HG03439 (cell line): ENCODE measurements at regions not wholly inside any gene's neighbourhood (a gene's known extent, or its start where the extent isn't known, plus 50 kb on each side); places are given as distances from the start of the nearest gene placed in this dataset.
"Not testable (repeated sequence)": the region's sequence is repeated elsewhere in the genome, so short reads cannot be mapped to it uniquely, and the experiment has no call there.

Experiments used
- ATAC-seq: cut with Tn5 transposase; IDR thresholded peaks from one replicate; pipeline ENCODE4 v1.9.1; 2021; ENCODE audit warnings: mild to moderate bottlenecking, moderate library complexity; ENCODE audit not compliant: unreplicated experiment

DNA sequence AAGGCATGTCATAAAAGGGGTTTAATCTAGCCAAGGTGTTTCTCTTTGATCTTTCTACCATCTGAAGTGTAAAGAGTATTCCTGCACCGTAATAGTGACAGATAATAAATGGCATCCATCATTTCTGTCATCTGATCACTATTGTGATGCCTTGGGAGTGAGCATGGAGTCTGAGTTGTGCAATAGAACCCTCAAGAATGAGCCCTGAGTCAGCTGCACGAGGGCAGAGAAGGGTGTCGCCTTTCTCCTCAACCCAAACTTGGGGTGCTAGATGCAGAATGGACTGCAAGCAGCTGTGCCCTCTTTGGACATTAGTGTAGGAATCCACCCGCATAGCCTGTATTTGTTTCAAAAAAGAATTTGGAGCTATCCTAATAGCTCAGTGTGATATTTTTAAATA lies 115.2 kb downstream of the ZNF37A start:
- no peak for ATAC-seq

DNA sequence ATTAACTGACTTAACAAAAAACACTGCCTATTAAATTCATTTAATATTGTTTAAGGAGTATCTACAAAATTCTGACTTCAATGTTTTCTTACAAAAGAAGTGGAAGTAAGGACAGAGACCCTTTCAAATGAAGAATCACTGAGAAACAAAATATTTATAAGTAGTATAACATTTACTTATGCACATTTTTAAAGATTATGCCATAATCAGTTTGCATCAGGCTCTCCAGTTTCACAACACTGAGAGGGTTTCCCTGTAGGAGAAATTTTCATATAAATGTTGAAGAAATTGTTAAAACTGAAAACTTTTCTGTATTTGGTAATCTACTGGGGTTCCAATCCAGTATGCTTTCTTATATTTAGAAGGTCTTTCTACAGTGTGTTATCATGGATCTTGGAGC lies 115.6 kb downstream of the ZNF37A start:
- ATAC-seq, result not testable (repeated sequence)

DNA sequence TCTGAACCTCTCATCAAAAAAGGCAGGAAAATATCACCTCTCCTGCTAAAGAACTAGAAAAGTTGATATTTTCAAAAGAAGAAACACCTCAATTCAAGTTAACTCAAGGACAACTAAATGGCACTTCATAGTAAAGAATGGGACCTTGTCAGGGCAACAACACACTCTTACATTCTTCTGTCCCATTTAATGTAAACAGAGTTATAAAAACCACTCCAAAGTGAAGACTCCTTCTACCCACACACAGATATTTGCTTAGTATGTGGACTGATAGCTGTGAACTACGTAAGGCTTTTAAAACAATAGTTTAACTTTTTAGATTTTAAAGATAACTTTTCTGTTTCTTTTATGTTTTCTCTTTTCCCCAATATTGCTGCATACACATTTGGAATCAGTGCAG lies 118.3 kb downstream of the ZNF37A start:
- ATAC-seq, result no peak

DNA sequence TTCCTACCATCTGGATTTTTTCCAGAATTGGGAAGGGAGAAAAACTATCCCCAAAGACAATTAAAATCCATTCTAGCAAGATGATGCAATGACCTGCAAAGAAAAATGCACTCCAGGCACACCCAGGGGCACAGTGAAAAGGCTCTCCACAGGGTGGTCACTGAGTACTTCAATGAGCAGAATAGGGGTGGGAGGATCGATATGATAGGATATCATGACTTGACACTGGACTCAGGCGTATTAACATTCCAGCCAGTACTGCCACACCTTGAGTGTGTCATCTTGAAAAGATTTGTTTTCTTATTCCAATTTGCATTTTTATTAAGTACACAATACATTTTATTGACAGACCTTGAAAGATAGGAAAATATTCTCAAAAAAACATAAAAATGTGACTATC lies 132.2 kb downstream of the ZNF37A start:
- ATAC-seq, result no peak

DNA sequence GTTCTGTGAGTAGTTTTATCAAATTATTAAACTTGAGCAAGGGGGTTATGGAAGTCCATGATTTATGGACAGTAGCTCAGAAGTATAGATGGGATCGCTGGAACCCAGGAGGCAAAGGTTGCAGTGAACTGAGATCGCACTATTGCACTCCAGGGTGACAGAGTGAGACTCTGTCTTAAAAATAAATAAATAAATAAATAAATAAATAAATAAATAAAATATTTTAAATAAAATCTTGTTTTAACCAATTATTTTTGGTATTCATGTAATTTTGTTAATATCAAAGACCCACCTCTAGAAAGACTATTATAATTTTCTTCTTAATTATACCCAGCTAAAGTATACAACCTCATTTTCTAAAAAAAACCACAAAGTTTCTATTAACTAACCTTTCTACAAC lies 134.3 kb downstream of the ZNF37A start:
- ATAC-seq, result no peak

DNA sequence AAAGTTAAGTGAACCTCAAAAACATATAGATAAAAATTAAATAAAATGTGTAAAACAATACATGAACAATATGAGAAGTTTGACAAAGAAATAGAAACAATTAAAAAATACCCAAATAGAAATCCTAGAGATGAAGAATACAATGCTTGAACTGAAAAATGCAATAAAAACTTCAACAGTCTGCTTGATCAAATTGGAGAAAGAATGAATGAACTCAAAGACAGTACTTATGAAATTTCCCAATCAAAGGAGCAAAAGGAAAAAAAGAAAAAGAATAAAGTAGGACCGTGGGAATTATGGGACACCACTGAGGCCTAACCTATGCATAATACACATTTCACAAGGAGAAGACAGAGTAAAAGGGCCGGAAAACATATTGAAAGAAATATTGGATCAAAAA lies 144.3 kb downstream of the ZNF37A start:
- ATAC-seq, result not testable (repeated sequence)

DNA sequence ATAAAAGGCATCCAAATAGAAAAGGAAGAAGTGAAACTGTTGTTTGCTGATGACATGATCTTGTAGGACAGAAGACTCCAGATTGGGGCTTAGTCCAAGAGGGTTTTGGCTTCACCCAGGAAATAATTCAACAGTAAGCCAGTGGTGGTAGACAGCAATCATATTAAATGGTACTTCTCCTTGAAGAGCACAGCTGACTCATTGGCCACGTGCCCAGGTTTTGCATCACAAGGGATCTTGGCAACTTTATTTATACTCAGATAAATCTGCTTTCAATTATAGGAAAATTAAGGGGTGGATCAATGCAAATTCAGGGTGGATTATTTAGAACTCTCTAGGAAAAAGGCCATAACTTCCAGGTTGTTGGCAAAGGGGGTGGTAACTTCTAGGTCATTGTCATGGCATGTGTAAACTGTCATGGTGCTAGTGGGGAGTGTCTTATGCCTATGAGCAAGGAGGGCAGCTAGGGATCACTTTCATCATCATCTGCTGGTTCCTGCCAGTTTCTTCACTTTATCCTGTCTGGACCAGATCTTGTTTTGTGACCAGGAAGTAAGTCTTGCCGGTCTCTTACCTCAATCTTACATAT lies 148.0 kb downstream of the ZNF37A start:
- ATAC-seq, result not testable (repeated sequence)

DNA sequence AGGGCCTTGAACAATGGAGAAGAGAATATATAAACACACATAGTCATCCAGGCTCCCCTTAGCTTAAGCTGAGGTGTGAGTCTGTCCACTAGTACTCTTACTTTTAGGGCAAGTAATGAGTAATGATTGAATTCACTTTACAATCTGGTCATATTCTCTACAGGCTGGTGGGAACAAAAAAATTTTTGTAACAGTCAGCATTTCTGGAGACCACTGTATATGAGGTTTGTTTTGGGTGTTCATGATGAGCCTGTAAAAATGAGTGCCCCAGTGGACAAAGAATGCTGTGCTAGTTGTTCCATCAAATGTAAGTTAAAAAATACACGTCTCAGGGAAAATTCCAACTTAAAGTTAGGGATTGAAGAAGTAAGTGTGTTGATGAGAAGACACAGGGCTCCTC lies 154.0 kb downstream of the ZNF37A start:
- ATAC-seq, result not testable (repeated sequence)

DNA sequence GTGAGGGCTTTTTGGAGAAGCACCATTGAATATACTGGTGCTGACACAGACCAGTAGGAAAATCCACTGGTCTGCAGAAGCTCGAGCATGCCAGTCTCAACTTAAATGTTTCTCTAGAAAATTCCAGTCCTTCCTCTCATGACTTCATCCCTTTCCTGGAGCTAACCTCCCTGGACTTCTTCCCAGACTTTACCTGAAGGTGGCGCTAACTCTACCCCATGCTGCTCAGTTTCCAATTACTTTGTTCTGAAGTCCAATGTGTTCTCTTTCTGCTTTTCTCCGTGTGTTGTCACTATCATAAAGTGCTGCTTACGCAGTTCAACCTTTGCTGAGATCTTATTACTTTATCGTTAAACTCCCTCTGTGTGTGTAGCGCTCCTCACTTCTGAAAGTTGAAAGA lies 158.4 kb downstream of the ZNF37A start:
- not testable (repeated sequence) for ATAC-seq

DNA sequence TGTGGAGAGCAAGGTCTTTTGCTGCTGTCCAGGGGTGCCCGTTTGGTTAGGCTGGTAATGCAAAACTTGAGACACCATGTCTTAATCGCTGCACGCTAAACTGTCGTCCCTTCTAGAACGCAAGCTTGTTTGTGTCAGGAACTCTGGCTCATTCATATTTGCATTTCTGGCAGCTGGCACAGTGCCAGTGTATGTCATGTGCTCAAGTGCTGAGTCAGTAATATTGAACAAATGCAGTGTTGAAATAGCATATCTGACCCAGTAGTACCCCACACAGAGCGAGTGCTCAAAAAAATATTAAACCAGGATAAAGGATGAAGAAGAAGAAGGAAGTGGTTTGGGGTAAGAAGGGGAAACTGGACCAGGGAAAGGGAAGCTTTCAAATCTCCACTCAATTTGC lies 173.4 kb downstream of the ZNF37A start:
- not testable (repeated sequence) for ATAC-seq

DNA sequence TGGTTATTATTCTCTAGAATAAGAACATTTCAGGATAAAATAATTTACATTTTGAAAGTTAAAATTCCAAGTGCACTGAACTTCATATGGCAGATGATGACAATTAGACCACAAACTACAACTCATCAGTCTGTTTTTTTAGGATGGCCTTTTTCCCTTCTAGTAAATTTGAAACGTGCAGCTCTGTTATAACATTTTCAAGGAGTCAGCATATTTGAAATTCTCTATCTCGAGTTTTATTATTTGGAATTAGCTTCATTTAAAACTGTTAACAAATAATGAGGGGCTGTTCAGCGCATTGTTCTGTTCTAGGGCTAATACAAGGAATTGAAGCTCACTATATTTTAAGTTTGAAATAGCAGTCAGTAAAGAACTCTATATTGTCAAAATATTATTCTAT lies 176.9 kb downstream of the ZNF37A start:
- not testable (repeated sequence) for ATAC-seq

DNA sequence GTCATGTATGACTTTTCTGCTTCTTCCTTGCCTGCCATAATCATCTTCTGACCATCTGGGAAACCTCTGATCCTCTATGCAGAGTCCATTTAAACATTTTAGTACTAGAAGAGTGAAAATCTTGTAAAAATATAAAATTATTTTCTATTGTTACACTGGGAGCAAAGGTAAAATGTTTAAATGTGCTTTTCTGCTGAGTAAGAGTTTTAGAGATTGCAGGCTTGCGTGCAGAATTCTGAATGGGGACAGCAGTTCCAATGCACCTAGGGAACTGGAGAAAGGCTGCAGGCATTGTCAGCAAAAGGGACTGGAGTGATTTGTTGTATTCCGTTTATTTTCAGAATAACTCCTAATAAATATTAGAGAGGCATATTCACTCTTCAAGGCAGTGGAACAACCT lies 180.7 kb downstream of the ZNF37A start:
- ATAC-seq, result not testable (repeated sequence)

DNA sequence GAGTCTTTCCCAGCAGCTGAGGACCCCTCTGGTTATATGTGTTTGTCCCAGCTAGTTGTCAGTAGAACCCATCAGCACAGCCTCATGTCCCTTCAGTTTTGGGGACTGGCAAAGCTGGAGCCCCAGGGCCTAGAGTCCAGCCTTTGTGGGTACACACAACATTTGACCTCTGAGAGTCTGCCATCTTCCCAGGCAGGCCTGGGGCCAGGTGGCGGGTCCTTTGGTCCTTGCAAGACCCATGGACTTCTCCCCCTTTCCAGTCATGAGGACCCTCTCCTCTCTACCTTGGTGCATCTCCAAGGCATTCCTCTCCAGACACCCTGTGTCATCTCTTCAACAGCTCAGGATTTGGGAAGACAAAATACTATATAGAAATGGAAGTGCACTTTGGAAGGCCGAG lies 198.4 kb downstream of the ZNF37A start:
- ATAC-seq, result not testable (repeated sequence)

DNA sequence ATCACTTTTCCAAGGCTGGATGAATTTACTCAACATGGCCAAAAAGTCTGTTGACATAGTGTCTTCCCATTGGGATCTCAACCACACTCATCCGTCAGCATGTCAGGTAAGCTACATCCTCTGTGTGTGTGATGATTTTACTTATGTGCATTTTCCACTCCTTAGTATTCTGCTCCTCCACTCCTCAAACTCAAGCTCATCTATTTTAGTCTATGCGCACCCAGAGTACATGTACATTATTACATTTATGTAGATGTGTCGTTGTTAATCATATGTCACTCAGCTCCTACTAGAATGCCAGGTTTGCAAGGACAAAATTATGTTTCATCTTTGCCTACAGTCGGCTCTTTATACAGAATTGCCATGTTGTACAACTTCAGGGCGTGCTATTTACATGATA lies 216.0 kb downstream of the ZNF37A start:
- ATAC-seq, result not testable (repeated sequence)

DNA sequence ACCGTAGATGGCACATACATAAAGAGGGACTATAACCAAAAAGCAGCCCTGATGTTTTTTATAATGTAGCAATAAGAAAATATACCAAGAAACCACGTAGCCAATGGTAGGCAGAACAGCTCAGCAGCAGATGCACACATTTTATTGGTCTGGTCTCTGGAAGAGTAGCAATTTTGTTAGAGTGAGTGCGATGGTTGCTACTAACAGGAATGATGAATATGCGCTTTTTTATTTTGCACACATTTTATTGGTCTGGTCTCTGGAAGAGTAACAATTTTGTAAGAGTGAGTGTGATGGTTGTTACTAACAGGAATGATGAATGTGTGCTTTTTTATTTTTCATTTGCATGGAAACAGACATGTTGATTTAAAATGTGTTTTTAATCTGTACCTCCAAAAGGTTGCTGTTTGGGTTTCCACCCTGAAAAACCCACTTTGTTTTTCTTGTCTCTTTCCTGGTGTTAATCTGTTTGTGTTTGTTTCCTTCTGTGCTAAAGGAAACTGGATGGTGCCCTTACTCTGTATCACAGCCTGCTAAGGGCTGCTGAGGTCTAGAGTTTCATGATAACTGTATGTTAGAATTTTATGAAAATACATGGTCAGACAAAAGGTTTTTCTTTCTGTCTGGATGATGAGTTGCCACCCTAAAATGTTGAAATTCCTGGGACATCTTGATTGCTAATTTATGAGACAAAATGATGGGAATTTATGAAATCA lies 221.1 kb downstream of the ZNF37A start:
- ATAC-seq, result not testable (repeated sequence)

DNA sequence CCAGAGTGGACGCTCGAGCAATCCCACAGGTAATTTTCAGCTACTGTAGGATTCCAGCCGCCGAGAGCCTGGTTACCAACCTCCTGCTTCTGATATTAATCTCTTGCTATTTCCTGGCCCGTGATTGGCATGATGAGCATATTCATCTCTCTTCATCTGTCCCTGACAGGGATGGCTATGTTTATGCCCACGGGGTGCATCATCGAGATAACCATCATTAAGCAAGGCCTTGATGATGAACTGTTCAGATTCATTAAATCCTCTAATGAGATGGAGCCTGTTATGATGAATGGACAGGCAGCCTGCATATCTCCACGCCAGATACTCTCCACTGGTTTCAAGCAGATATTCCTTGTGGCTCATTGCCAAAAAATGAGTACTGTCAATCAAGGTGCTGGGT lies 227.3 kb downstream of the ZNF37A start:
- ATAC-seq, result not testable (repeated sequence)

DNA sequence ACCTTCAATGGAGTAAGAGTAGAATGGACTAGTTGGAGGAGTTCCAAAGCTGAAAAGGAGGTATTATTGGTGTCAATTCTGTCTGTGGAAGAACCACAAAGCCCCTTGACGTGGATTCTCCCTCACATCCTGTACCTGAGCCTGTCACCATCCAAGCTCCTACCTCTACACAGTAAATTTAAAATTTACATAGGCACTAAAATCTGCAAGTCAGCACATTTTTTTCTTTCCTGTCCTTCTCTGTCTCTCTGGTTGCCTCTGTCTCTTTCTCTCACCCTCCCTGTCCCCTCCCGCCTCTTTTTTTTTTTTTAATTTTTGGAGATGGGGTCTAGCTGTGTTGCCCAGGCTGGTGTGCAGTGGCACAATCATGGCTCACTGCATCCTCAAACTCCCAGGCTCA lies 236.2 kb downstream of the ZNF37A start:
- not testable (repeated sequence) for ATAC-seq

DNA sequence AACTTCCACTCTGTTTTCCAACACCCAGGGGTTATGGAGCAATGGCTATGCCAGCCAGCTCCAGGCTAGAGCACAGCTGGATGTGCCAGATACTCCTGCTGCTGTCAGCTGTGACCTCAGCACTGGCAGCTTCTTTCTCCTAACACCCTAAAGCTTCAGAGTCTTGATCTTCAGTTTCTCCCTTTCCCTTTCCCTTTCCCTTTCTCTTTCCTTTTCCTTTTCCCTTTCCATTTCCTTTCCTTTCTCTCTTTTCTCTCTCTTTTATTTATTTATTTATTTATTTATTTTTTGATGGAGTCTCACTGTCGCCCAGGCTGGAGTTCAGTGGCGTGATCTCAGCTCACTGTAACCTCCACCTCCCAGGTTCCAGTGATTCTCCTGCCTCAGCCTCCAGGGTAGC lies 237.0 kb downstream of the ZNF37A start:
- ATAC-seq, result not testable (repeated sequence)

DNA sequence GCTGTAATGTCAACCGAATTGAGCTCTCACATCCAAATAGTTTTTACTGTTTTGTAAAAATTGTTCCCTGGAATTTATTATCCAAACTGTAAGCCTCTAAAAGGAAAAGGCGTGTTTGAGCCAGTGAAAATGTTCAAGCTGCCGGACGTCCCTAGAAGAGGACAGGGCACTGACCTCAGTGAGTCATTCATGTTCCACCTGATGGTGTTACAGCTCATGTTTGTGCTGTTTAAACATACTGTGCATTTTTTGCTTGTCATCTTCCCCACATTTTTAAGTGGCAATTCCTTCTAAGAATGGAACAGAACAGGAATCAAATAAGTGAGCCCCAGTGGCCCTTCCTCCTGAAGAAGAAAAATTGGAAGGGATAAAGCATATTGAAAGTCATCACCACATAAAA lies 239.6 kb downstream of the ZNF37A start:
- ATAC-seq, result not testable (repeated sequence)

DNA sequence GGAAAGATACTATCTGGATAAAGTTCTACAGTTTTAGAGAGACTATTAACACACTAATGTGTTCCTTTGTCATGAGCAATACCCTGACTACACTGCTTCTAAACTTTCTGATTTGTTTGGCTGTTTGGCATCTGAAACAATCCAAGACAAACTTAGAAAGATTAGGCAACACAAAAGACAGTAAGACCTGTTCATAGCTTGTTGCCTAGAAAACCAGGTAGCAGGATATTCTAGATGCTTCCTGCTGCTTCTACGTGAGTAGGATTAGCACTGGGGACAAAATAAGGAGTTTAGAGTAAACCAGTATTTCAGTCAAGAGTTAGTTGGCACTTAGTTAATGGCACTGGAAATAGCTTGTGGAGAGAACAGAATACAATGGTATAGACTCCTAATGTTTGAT lies 256.5 kb downstream of the ZNF37A start:
- ATAC-seq, result not testable (repeated sequence)

DNA sequence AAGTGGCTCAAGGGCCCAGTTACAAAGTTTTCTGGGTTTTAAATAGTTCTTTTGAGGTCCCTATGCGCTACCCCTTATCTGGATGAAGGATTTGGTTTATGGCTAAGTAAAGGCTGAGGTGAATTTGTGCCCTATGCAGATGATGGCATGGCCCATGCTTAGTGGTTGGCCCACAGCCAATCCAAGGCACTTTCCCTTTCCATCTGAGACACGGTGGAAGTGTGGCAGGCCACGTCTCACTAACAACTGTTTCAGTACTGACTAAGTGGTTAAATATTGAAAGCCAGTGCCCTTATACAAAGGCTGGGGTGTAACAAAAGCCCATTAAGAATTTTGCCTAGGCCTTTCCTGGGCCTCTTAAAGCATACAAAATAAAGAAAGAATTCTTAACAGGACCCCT lies 260.3 kb downstream of the ZNF37A start:
- not testable (repeated sequence) for ATAC-seq

DNA sequence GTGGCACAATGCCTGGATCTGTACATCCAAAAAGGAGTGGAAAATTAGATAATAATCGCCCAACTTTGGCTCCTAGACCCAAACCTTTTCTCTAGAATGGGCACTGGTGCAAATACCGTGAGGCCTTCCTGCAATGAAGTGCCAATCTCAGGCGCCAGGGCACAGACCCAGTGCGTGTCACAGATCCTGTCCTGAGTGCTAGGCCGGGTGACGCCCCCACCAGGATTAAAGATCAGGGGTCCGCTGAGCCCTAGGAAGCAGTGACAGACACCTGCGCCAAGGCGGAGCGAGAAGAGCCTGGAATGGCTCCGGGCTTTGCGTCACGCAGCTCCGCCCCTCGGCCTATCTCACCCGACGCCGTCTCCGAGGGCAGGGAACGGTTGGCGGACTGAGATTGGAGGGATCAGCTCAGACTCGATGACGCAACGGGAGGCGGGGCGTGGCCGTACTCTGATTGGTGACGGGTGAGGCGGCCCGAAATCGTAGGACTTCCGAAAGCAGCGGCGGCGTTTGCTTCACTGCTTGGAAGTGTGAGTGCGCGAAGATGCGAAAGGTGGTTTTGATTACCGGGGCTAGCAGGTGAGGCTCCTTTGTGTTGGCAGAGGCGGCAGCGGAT lies 261.9 kb downstream of the ZNF37A start:
- peak; percentile 100 for ATAC-seq
